22Rv1 (cell line): ENCODE measurements at regions not wholly inside any gene's neighbourhood (a gene's known extent, or its start where the extent isn't known, plus 50 kb on each side); places are given as distances from the start of the nearest gene placed in this dataset.

Experiments used
- ZFX ChIP-seq: fragments of 450-650 bp; IDR thresholded peaks from 2 replicates; pipeline ENCODE4 v1.6.1; 2017; ENCODE audit warnings: antibody characterized with exemption, borderline replicate concordance
- TF ChIP-seq, protein P1 (sequence below): fragments of 450-650 bp; IDR thresholded peaks from 2 replicates; pipeline ENCODE4 v1.5.1; 2017; ENCODE audit warnings: mild to moderate bottlenecking

DNA sequence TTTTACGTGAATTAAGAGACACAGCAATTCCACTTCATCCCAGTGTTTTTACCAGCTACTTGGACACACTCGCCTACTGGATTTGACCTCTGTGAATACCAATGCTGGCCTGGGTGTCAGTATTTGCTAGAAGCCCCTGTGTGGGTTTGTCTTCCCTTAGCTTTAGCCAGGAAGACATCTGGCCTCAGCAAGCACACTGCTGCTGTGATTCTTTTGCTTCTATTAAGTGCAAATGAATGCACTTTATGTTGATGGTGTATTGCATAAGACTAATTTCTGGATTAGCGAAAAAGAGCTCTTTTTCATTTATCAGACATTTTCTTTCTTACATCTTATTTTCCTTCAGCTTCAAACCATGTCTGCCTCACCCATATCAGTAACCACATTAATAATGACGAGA lies 140.0 kb downstream of the CHRM3 start:
- TF ChIP-seq, protein P1, sequence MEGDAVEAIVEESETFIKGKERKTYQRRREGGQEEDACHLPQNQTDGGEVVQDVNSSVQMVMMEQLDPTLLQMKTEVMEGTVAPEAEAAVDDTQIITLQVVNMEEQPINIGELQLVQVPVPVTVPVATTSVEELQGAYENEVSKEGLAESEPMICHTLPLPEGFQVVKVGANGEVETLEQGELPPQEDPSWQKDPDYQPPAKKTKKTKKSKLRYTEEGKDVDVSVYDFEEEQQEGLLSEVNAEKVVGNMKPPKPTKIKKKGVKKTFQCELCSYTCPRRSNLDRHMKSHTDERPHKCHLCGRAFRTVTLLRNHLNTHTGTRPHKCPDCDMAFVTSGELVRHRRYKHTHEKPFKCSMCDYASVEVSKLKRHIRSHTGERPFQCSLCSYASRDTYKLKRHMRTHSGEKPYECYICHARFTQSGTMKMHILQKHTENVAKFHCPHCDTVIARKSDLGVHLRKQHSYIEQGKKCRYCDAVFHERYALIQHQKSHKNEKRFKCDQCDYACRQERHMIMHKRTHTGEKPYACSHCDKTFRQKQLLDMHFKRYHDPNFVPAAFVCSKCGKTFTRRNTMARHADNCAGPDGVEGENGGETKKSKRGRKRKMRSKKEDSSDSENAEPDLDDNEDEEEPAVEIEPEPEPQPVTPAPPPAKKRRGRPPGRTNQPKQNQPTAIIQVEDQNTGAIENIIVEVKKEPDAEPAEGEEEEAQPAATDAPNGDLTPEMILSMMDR, result no peak
- TF ChIP-seq ZFX, result no peak
